ENCODE measurements at regions not wholly inside any gene's neighbourhood (a gene's known extent, or its start where the extent isn't known, plus 50 kb on each side); places are given as distances from the start of the nearest gene placed in this dataset.

DNA sequence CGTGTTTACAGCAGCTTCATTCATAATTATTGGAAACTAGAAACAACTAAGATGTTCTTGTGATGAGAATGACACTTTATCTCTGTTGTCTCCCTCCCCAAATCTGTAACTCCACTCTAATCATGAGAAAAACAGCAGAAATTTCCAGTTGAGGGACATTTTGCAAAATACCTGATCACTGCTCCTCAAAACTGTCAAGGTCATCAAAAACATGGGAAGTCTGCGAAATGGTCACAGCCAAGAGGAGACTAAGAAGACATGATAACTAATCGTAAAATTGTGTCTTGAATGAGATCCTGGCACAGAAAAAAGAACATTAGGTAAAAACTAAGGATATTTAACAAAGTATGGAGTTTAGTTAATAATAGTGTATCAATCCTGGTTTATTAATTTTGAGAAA lies 204.2 kb downstream of the CYLD start:
- H3K36me3 Mint-ChIP-seq (ENCODE audit: low read depth): no peaks in the 10 kb centered on the region
- no peaks in the 10 kb centered on the region for H3K4me1 Mint-ChIP-seq (ENCODE audit: low read depth)
- ATAC-seq (no peak), DNase-seq (no peak)
- no peak overlapping the region for H3K27ac Mint-ChIP-seq
- peaks cover 1% of the 10 kb centered on the region for H3K27me3 Mint-ChIP-seq
- H3K9me3 Mint-ChIP-seq: no peaks in the 10 kb centered on the region
- intact Hi-C loops (cut with micrococcal nuclease): no loop called here
- TF ChIP-seq, protein P1, sequence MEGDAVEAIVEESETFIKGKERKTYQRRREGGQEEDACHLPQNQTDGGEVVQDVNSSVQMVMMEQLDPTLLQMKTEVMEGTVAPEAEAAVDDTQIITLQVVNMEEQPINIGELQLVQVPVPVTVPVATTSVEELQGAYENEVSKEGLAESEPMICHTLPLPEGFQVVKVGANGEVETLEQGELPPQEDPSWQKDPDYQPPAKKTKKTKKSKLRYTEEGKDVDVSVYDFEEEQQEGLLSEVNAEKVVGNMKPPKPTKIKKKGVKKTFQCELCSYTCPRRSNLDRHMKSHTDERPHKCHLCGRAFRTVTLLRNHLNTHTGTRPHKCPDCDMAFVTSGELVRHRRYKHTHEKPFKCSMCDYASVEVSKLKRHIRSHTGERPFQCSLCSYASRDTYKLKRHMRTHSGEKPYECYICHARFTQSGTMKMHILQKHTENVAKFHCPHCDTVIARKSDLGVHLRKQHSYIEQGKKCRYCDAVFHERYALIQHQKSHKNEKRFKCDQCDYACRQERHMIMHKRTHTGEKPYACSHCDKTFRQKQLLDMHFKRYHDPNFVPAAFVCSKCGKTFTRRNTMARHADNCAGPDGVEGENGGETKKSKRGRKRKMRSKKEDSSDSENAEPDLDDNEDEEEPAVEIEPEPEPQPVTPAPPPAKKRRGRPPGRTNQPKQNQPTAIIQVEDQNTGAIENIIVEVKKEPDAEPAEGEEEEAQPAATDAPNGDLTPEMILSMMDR (IDR thresholded peaks at IDR 0.05): no peak
- no peak overlapping the region for H3K4me3 Mint-ChIP-seq
- ChIA-PET POLR2A (no interaction called here), CTCF (no interaction called here)

DNA sequence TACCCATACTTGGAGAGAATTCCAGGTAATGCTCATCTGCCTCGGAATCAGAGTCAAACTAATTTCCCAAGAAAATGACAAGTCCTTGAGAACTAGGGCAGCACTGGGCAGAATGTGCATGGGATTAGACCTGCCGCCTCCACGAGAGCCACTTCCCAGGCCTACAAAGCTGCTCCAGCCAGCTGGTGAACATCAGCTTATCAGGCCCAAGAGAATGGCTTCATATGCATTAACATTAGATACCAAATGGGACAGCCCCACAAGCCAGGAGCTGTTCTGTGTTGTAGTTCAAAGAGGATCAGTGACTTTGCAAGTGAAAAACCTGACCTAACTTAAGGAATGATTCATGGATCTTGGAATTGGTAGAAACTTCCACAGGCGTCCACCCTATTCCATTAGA lies 203.3 kb downstream of the CYLD start:
- TF ChIP-seq, protein P1 (IDR thresholded peaks at IDR 0.05): no peak
- no peaks in the 10 kb centered on the region for H3K9me3 Mint-ChIP-seq
- ATAC-seq: no peak
- ChIA-PET POLR2A (no interaction called here), CTCF (no interaction called here)
- no peak overlapping the region for H3K4me3 Mint-ChIP-seq
- DNase-seq: no peak
- no peak overlapping the region for H3K27ac Mint-ChIP-seq
- peaks cover 1% of the 10 kb centered on the region for H3K27me3 Mint-ChIP-seq
- intact Hi-C loops (cut with micrococcal nuclease): no loop called here
- no peaks in the 10 kb centered on the region for H3K4me1 Mint-ChIP-seq (ENCODE audit: low read depth)
- H3K36me3 Mint-ChIP-seq (ENCODE audit: low read depth): no peaks in the 10 kb centered on the region

DNA sequence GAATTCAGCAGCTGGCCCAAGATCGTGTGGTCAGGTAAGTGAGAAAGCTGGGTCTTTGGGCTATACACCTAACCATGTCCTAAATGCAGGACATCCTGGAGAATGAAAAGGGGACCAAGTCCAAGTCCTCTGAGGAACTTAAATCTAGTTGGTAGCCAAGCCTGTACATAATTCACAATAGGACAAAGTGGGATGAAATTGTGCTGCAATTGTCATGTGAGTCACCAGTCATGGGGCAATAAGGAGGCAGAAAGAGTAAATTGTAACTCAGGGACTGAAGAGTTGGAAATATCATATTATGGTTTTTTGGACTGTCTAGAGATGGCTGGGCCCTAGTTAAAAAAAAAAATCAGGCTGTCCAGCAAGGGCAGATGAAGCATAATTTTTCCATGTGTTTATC lies 202.6 kb downstream of the CYLD start:
- Mint-ChIP-seq H3K36me3 (ENCODE audit: low read depth) (no peaks in the 10 kb centered on the region), H3K27me3 (peaks cover 2% of the 10 kb centered on the region), H3K4me1 (ENCODE audit: low read depth) (no peaks in the 10 kb centered on the region), H3K27ac (no peak overlapping the region), H3K9me3 (no peaks in the 10 kb centered on the region), H3K4me3 (no peak overlapping the region)
- ATAC-seq (no peak), DNase-seq (no peak)
- TF ChIP-seq, protein P1 (IDR thresholded peaks at IDR 0.05): no peak
- intact Hi-C loops (cut with micrococcal nuclease): no loop called here
- CTCF ChIA-PET: no interaction called here
- POLR2A ChIA-PET: no interaction called here

DNA sequence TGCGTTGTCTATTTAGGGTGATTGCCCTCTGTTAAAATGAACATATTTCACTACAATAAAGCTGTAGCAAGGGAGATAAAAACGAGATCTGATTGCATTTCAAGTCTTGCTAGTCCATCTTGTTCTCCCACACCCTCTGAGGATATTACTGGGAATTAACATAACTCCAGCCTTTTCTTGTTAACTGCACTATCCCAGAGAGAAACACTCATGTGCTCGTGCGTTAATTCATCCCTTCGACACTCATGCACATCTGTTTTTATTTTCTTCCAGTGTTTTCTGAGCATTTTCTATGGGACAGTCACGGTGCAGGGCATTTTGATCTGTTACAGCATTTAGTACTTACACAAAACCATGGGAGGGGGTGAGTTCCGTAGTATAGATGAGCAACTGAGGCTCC lies 202.1 kb downstream of the CYLD start:
- TF ChIP-seq, protein P1 (IDR thresholded peaks at IDR 0.05): no peak
- Mint-ChIP-seq H3K36me3 (ENCODE audit: low read depth) (no peaks in the 10 kb centered on the region), H3K27me3 (peaks cover 3% of the 10 kb centered on the region), H3K27ac (no peak overlapping the region), H3K4me3 (no peak overlapping the region), H3K9me3 (no peaks in the 10 kb centered on the region), H3K4me1 (ENCODE audit: low read depth) (no peaks in the 10 kb centered on the region)
- POLR2A ChIA-PET: no interaction called here
- intact Hi-C loops (cut with micrococcal nuclease): no loop called here
- CTCF ChIA-PET: no interaction called here
- ATAC-seq: no peak
- DNase-seq: no peak

DNA sequence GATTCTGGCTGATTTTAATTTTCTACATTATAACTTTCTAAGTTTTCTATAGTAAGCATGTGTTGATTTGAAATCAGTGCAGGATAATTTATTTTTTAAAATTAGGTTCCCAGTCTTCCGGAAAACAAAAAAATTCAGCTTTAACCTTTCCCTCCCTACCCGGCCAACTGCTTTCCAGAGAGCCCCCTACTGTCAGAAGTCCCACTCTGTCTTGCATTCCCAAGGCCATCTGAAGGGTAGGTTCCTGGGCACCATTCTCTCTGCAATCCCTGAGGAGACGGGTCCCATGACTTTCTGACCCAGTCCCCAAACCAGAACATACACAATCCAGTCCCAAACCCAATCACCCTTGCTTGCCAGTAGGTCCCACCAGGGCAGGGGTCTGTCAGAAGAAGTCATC lies 200.3 kb downstream of the CYLD start:
- intact Hi-C loops (cut with micrococcal nuclease): no loop called here
- no peak overlapping the region for H3K27ac Mint-ChIP-seq
- H3K9me3 Mint-ChIP-seq: no peaks in the 10 kb centered on the region
- no peaks in the 10 kb centered on the region for H3K36me3 Mint-ChIP-seq (ENCODE audit: low read depth)
- TF ChIP-seq, protein P1 (IDR thresholded peaks at IDR 0.05): no peak
- ChIA-PET CTCF (no interaction called here), POLR2A (no interaction called here)
- no peak for ATAC-seq
- no peak for DNase-seq
- peaks cover 5% of the 10 kb centered on the region for H3K27me3 Mint-ChIP-seq
- no peak overlapping the region for H3K4me3 Mint-ChIP-seq
- H3K4me1 Mint-ChIP-seq (ENCODE audit: low read depth): no peaks in the 10 kb centered on the region

Measured in activated CD8-positive, alpha-beta T cell treated with anti-CD3 and anti-CD28 coated beads for 36 hours (primary cell).